PC-9 (cell line): ENCODE measurements at regions not wholly inside any gene's neighbourhood (a gene's known extent, or its start where the extent isn't known, plus 50 kb on each side); places are given as distances from the start of the nearest gene placed in this dataset.

Source experiments
- EZH2 ChIP-seq: fragments of 200-600 bp; sonication (generic); IDR thresholded peaks from 2 replicates; pipeline ENCODE4 v1.8.0; 2017; ENCODE audit warnings: antibody characterized with exemption, low read depth
- TF ChIP-seq, protein P1 (sequence below): fragments of 200-600 bp; sonication (generic); conservative IDR thresholded peaks from 2 replicates; pipeline ENCODE4 v1.6.1; 2017; ENCODE audit warnings: mixed run types, antibody characterized with exemption, mild to moderate bottlenecking, moderate library complexity

DNA sequence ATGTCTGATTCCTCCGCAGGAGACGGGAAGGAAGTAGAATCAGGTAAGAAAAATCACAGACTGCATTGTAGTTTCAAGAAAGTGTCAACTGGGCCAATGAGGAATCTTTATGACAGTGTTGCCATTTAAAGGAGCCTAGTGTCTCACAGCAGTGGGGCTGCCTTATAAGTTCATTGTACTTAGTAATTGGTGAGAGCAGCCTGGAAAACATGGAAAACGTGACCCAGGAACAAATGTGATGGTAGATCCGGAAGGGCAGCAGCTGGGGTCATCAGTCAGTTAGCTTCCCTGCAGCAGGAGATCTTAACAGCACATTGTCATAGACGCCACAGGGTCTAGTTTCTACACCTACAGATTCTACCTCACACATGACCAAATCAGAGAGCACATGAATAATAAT lies 630.0 kb upstream of the LMO3 start:
- TF ChIP-seq, protein P1, sequence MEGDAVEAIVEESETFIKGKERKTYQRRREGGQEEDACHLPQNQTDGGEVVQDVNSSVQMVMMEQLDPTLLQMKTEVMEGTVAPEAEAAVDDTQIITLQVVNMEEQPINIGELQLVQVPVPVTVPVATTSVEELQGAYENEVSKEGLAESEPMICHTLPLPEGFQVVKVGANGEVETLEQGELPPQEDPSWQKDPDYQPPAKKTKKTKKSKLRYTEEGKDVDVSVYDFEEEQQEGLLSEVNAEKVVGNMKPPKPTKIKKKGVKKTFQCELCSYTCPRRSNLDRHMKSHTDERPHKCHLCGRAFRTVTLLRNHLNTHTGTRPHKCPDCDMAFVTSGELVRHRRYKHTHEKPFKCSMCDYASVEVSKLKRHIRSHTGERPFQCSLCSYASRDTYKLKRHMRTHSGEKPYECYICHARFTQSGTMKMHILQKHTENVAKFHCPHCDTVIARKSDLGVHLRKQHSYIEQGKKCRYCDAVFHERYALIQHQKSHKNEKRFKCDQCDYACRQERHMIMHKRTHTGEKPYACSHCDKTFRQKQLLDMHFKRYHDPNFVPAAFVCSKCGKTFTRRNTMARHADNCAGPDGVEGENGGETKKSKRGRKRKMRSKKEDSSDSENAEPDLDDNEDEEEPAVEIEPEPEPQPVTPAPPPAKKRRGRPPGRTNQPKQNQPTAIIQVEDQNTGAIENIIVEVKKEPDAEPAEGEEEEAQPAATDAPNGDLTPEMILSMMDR = no peak
- no peak for TF ChIP-seq EZH2
